ENCODE measurements at regions not wholly inside any gene's neighbourhood (a gene's known extent, or its start where the extent isn't known, plus 50 kb on each side); places are given as distances from the start of the nearest gene placed in this dataset.

DNA sequence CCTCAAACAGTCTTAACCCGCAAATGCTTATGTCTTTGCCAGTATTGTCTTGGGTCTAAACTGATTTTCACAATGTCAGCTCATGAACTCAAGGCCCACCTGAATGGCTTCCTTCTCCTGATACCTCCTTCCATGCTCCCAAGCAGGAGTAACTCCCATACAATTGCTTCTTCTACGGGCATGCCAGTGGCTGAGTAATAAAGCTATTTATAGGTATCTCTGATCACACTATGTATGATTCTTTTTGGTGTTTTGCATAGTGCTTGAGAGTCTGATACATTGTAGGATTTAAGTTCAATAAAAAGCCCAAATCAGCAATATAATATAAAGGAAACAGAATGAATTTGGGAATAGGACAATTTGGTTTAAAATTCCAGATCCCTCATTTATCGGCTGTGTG, 235.0 kb upstream of the DCN start:
- TF ChIP-seq CTCF (IDR thresholded peaks at IDR 0.05; ENCODE audit: borderline replicate concordance, extremely low read depth, low read length, poor library complexity, severe bottlenecking) (no peak), EZH2 (IDR thresholded peaks at IDR 0.05; ENCODE audit: borderline replicate concordance, low read depth, low read length, severe bottlenecking) (no peak)
